ENCODE measurements at regions not wholly inside any gene's neighbourhood (a gene's known extent, or its start where the extent isn't known, plus 50 kb on each side); places are given as distances from the start of the nearest gene placed in this dataset.

- TF ChIP-seq SP1 (IDR thresholded peaks at IDR 0.05), result no peak
- TF ChIP-seq PKNOX1 (IDR thresholded peaks at IDR 0.05), result no peak
- no peak for TF ChIP-seq HDGF (IDR thresholded peaks at IDR 0.05; ENCODE audit: borderline replicate concordance)
- no peak for TF ChIP-seq BHLHE40 (IDR thresholded peaks at IDR 0.05; ENCODE audit: borderline replicate concordance)
- no peak for TF ChIP-seq L3MBTL2 (conservative IDR thresholded peaks at IDR 0.05)
Observed at GRCh38 chr1:29839726-29840125, 603.4 kb downstream of the PTPRU start.
